Fibroblast of mammary gland (primary cell): ENCODE measurements at regions not wholly inside any gene's neighbourhood (a gene's known extent, or its start where the extent isn't known, plus 50 kb on each side); places are given as distances from the start of the nearest gene placed in this dataset.

Experiments used
- DNase-seq: peaks from one replicate; pipeline ENCODE4 v3.0.0-alpha.2; 2010; ENCODE audit warnings: low read depth
- H3K4me3 ChIP-seq: 2 replicates; pipeline ENCODE4 v1.5.1; 2011; ENCODE audit warnings: low read depth, mild to moderate bottlenecking, low read length, moderate library complexity; ENCODE audit not compliant: control insufficient read depth
- CTCF ChIP-seq: conservative IDR thresholded peaks from 2 replicates; pipeline ENCODE4 v1.5.1; 2011; ENCODE audit warnings: low read depth, low read length, inconsistent platforms; ENCODE audit not compliant: control insufficient read depth, insufficient read depth

DNA sequence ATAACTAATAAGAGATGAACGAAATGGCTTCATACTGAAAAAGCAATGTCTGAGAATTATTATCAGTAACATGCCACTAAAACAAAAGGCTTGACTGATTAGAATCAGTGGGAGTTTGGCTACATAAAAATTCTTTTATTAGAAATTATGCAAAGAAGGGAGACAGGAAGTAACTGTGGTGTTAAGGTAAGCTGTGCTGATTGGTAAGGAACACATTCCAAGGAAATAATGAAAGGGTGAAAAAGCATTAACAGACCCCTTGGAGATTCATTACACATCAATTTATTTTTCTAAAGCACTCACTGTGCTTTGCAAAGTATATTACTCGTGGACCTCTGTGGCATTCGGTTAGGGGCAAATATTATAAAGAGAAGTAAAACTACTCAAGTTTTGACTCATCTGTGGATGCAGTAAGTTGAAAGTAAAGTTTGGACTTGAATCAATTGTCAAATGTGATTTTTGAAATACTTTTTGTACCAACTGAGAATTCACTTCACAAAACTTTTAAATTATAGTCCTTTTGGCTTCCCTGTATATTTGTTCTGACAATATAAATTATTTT lies 176.1 kb upstream of the ZPLD1 start:
- TF ChIP-seq CTCF = no peak
- H3K4me3 ChIP-seq = no peak overlapping the region
- DNase-seq = no peak

DNA sequence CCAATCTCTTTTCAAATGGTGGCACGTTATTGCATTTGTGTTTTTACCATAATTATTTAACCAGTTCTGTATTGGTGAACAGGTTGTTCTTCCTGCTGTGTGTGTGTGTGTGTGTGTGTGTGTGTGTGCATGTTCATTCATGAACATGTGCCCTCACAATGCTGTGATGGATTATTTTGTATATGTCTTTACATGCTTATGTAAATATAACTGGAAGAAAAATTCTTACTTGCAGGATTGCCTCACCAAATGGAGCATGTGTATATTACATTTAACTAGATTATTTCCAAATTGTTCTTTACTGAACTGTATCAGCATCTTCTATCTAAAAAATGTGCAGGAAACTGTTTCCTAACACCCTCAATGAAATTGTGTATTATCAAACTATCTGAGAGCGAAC lies 175.2 kb upstream of the ZPLD1 start:
- H3K4me3 ChIP-seq = no peak overlapping the region
- no peak for DNase-seq

GRCh38 chr3:102265720-102266119 lies 169.1 kb upstream of the ZPLD1 start:
- H3K4me3 ChIP-seq = no peak overlapping the region
- no peak for TF ChIP-seq CTCF
- no peak for DNase-seq

More for the DNA sequence above, 175.2 kb upstream of the ZPLD1 start:
- TF ChIP-seq CTCF = no peak

GRCh38 chr3:102269406-102269805 lies 165.4 kb upstream of the ZPLD1 start:
- DNase-seq = no peak

GRCh38 chr3:102290241-102290640 lies 144.6 kb upstream of the ZPLD1 start:
- no peak for TF ChIP-seq CTCF
- DNase-seq = no peak
- H3K4me3 ChIP-seq = no peak overlapping the region

More at GRCh38 chr3:102269406-102269805, 165.4 kb upstream of the ZPLD1 start:
- no peak for TF ChIP-seq CTCF
- no peak overlapping the region for H3K4me3 ChIP-seq

DNA sequence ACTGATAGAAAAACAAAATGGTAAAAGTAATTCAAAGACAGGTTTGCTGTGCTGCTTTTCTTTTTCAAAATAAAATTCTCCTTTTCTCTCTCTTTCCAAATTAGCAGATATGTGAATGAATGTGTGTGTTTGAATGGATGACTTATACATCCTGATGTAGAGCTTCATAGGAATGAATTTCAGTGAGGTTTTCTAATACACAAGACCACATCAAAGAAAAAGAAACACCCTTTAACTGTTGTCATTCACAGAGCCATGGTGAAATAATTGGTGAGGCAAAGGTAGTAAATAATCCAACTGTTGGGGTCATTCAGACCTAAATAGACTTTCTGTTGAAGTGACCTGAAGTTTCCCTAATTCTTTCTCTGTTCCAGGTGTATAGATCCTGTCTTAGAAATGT lies 139.1 kb upstream of the ZPLD1 start:
- no peak for DNase-seq
- TF ChIP-seq CTCF = no peak
- H3K4me3 ChIP-seq = no peak overlapping the region
